ENCODE measurements at regions not wholly inside any gene's neighbourhood (a gene's known extent, or its start where the extent isn't known, plus 50 kb on each side); places are given as distances from the start of the nearest gene placed in this dataset.
A peak's percentile ranks its signal among the peaks of the same experiment; 100 is the strongest.
"Not testable (repeated sequence)": the region's sequence is repeated elsewhere in the genome, so short reads cannot be mapped to it uniquely, and the experiment has no call there.

DNA sequence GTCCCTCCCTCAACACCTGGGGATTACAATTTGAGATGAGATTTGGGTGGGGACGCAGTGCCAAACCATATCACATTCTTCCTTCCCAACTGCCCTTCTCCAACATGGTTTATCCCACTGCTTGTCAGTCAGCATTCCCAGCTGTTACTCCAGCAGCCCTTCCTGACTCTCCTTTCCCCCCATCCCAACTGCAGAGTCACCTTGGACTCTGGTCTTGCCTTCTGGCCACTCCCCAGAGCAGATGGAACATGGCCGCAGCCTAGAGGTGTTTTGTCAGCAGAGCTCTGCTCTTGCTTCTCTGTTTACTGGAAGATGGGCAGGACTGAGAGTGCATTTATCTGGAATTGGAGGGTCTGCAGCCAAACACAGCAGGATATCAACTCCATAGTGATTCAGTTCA is 51.2 kb upstream of the MEX3C start:
- DNase-seq (ENCODE audit: low read depth): no peak

DNA sequence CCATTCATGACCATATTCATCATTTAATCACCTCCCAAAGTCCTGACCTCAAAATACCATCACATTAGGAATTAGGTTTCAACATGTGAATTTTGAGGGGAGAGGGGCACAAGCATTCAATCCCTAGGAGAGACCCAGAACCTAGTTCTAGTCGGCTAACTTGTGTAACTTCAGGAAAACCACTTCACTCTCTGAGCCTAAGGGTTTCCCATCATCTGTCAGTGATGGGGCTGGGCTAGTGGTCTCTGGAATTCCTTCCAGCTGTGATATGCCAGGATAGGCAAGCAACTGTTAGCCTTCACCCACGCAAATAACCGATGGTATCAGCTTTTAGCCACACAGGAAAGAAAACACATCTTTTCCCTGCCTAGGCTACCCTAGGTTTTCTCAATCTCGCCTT is 52.5 kb upstream of the MEX3C start:
- DNase-seq (ENCODE audit: low read depth): no peak

DNA sequence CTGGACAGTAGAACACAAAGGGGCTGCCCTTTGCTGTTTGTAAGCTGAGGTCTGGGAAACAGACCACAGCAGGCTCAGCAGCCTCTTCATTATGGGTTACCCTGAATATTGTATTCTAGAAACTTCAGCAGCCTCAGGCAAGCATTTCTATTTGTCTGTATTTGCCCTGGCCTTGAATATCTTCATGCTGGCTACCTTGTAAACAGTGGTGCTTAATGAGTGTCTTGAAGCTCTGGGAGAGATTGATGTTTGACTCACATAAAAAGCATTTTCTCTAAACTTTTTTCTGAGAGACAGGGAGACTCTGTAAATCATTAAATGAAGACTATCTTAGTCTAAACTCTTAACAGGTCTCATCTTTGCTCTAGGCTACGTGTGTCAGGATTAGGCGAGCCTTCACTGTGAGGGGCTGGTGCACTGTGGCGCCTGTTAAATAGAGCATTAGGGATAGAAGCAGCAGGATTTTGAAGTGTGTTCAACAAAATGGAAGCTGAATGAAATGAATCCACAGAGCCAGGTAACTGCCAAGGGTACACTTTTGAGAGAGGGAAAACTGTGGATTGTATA is 53.1 kb upstream of the MEX3C start:
- no peak for DNase-seq (ENCODE audit: low read depth)

DNA sequence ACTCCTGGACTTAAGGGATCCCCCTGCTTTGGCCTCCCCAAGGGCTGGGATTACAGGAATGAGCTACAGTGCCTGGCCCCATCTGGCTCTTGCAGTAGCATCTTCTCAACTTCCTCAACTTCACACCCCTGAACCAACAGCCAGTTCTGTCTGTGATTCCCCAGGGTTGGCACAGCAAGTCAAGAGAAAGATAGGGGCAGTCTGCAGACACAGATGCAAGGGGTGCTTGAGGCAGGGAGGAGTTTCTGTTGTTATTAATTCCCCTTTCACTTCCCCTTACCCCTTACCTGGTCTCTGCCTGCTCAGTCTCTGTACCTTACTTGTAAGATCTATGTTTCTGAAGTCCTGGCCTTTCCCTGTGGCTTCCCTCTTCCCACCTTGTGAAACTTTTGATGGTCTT is 54.1 kb upstream of the MEX3C start:
- no peak for DNase-seq (ENCODE audit: low read depth)

DNA sequence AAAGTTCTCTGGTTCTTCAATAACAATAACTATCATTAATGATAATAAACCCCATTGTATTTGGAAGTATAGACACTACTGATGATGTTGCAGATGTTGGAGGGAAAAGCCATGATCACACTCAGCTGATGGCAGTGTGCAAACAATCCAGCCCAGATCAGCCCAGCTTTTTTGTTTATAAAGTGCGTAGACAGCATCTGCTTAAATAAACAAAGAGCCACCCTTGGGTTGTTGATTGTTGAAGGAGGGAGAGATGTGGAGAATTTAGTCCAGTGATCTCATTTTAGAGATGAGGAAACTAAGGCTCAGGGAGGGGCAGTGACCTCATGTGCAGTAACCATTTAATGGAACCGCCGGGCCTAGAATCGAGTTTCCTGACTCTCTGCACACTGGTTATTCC is 56.0 kb upstream of the MEX3C start:
- DNase-seq (ENCODE audit: low read depth): no peak

DNA sequence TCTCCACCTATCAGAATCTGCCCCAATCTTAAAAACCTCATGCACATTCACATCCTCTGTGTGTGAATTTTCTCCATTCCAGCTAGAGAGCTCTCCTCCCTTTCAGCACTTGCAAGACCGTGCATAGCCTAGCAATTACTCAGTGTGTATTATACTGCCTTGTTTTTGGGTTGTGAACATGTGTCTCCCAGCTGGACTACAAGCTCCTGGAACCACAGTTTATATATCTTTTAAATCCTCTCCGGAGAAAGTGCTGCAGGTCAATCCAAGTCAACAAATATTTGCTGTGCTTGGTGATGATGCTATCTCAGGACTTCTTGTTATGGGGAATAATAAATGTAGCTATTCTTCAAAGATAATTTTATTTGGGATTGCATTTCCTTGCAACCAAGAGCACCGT is 58.2 kb upstream of the MEX3C start:
- DNase-seq (ENCODE audit: low read depth): no peak

DNA sequence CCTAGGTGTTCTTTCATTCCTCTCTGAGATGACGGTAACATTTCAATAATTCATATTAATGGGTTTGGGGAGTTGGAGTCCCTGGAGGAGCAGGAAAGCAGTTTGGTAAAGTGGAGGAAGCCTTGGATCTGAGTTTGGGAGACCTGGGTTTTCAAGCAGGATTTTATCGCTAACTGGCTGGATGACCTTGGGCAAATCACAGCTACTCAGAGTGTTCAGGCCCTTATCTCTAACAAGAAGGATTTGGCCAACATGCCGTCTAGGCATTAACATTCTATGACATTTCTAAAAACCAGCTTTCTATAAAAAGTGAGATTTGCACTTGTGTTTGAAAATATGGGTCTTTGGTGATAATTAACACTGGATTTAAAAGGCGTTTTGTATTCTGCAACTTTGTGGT is 59.7 kb upstream of the MEX3C start:
- DNase-seq (ENCODE audit: low read depth): no peak

DNA sequence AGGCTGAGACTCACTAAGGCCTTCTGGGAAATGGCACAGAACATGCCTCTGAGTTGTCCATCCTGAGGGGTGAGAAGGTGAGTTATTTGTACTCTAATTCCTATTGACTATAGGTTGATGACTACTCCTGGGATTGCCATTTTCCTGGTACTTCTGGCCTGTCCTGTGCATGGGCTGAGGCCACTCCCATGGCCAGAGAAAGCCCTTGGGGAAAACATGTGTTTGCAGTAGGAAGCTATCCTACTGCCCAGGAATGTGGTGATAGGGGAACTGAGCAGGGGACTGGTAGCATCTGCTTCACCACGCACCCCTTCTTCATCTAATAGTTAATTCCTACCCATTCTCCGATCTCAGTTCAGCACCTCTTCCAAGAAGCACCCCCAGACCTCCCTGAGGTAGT is 62.6 kb upstream of the MEX3C start:
- DNase-seq (ENCODE audit: low read depth): no peak

DNA sequence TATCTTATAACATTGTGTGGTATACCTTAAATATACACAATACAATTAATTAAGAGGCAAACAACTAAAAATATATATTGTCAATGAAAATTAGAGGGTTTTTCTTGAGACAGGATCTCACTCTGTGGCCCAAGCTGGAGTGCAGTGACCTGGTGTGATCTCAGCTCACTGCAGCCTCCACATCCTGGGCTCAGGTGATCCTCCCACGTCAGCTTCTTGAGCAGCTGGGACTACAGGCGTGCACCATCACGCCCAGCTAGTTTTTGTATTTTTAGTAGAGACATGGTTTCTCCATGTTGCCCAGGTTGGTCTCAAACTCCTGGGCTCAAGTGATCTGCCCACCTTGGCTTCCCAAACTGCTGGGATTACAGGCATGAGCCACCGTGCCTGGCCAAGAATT is 68.6 kb upstream of the MEX3C start:
- not testable (repeated sequence) for DNase-seq (ENCODE audit: low read depth)

DNA sequence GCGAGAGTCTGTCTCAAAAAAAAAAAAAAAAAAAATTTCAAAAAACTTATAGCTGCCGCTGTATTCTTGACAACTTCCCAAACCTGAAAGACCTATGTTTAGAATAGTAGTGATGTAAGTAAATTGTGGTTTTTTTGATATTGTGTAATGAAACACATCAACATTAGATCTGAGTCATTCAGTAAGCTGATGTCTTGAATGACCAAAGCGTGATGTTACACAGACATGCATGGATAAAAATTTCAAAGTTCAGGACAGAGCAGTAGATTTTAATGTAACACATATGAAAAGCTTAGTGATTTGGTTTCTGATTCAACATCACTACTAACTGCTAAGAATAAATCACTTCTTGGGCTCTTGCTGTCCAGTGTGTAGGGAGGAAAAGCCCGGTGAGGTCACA is 69.3 kb upstream of the MEX3C start:
- DNase-seq (ENCODE audit: low read depth): no peak

DNA sequence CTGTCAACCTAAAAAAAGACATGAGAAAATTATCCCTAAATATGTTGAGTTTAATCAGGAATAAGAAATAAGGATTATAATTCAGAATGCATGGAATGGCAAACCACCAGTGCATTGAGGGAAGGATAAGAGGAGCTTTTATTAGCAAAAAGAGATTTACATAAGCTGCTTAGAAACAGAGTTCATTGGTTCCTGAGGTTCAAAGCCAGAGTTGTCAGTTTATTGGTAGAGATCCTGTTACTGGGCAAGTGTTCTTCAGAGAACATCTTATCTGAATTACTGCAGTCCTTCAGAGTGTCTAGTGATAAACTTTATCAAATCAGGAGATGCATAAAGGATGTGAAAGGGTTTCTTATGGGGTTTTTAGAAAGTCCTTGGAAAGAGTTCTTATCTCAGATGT is 76.0 kb upstream of the MEX3C start:
- no peak for DNase-seq (ENCODE audit: low read depth)

DNA sequence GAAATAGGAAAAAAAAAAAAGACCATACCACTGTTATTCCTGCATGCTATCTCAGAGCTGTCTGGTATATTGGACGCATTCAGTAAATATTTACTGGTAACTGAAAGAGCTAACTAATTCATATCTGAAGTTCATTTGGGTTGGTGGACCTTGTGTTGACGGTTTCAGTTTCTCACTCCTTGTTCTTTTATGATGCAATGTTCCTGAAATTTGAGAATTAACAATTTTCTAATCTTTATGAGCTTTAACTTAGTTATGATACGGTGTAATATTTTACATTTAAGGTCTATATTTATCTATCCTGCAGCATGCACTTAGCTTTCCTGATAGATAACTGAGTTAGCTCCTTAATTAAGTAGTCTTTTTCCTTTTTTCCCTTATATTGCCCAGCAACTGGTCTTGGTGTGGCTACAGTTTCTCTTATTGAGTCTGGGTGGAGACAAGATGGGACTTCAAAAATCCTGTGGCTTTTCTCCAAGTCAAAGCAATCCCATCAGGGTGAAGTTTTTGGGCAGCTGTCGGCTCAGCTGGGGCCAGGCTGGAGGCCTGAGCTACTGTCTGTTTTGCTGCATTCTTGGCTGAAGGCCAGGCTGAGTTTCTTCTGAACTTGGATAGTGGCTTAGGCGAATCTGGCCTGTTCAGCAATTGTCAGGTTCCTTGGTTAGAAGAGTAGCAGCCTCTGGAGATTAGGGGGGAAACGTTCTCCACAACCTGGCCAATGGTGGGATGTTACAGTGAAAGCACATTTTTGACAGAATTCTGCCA is 78.4 kb upstream of the MEX3C start:
- DNase-seq (ENCODE audit: low read depth): peak; percentile 22

DNA sequence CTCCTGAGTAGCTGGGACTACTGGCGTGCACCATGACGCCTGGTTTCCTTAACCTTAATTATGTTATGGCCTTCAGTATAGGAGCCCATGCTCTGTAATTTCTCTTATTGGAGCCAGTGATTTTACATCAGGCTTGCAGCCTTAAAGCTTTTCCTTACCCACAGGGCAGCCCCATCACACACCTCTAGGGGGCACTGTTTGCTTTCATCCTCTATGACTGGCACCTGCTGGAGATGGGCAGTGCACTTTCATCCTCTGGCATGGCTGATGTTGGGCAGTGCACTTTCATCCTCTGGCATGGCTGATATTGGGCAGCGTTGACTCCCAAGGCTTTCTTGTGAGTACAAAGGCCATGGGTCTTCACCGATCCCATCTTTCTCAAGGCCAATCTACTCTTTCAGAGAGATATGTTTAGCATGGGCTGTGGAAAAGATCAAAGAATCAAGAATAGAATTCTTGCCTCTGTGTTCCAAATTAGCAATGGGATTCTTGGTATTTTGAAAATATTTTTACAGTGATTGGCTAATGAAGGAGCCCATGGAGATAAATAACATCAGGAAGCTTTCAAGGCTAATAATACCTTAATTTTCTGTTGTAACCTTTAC is 80.7 kb upstream of the MEX3C start:
- no peak for DNase-seq (ENCODE audit: low read depth)

DNA sequence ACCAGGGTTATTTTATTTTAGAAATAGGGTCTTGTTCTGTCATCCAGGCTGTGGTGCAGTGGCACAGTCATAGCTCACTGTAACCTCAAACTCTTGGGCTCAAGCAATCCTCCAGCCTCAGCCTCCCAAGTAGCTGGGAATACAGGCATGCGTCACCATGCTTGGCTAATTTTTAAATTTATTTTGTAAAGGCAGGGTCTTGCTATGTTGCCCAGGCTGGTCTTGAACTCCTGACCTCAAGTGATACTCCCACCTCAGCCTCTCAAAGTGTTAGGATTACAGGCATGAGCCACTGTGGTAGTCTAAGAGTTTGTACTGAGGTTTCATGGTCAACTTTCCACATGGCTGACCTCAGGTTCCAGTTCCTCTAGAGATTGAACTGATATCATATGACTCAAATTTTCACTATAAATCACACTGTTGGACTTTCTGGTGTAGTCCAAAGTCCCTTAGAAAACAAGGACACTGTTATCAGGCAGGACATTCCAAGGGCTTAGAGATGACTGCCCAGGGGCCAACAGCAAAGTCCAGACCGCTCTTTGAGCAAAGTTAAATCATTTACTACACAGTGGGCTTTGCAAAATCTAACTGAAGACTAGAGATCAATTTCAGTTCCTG is 82.0 kb upstream of the MEX3C start:
- DNase-seq (ENCODE audit: low read depth): no peak

DNA sequence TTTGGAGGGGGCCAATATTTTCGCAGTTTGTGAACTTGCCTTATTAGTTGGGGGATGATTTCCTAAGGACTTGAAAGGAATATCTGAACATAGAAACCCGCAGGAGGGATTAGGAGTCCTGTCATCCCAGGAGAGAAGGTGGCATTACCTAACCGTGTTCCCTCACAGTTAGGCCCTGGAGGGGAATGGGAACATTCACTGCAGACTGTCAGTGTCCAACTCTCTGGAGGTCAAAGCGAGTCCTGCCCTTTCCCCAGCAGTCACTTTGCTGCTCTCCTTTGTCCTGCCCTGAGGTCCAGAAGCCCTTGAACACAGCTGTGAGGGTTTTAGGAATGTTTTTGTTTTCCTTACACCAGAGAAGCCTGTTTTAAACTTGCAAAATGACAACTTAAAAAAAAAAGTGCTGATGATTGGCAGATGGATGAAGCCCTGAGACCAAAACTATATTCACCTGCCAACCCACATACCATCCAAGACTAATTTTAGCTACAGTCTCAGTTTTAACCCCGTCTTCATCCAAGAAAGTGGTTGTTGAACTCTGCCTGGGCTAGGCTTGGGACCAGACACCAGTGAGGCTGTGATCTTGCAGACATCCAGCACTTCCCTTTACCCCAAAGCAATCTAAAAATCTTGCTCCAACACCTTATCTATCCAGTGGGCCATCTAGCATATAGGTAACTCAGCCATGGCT is 90.5 kb upstream of the MEX3C start:
- DNase-seq (ENCODE audit: low read depth): no peak

DNA sequence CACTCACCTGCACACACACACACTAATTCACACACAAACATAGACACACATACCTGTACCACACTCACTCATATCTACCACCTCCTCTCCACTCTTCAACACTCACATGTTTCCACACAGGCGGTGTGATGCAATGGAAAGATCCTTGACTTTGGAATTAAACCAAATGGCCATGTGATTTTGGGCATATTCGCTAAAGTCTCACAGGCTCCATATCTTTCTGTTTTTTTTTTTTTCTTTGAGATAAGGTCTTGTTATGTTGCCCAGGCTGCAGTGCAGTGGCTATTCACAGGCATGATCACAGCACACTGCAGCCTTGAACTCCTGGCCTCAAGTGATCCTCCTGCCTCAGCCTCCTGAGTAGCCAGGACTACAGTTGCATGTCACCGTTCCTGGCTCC is 91.1 kb upstream of the MEX3C start:
- no peak for DNase-seq (ENCODE audit: low read depth)

DNA sequence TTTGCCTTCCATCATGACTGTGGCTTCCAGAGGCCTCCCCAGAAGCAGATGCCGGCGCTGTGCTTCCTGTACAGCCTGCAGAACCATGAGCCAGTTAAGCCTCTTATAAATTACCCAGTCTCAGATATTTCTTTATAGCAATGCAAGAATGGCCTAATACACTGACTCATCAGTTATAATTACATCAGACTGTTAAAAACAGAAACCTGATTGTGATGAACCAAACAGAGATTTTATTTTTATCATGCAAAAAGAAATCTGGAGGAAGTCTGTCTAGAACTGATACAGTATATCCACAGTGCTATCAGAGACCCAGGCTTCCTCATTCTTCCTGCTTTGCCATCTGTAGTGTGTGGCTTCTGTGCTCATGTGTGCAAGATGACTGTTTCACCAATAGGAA is 93.4 kb upstream of the MEX3C start:
- no peak for DNase-seq (ENCODE audit: low read depth)

DNA sequence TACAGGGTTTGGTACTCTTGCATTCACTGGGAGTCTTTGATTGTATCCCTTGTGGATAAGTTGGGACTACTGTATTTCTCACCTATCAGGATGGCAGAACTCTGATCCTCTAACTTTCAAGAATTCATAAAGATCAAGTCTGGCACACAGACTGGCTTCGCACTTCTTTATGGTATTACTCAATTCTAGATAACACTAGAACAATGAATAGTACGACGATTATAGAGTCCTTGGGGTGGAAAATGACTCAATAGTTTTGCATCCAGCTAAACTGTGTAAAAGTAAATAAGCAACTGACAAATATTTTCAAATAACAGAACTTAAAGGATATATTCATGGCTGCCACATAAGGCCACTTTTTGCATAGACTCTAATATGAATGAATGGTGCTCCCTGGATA is 103.4 kb upstream of the MEX3C start:
- DNase-seq (ENCODE audit: low read depth): no peak

DNA sequence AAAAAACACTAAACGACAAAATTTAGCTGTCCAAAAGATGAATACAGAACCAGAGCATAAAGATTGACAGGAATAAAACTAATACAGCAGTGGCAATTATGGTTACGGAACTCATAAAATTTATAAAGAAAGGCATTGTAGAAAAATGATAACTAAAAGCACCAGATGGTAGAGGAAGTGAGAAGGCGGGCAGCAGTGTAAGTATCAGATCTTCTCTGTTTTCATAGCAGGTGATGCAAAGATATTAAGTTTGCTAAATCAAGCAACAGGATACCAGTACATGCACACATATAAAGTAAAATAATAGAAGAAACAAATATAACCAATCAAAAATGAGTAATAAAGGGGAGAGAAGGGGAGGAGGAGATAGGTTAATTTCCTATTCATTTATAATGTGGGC is 103.9 kb upstream of the MEX3C start:
- no peak for DNase-seq (ENCODE audit: low read depth)

DNA sequence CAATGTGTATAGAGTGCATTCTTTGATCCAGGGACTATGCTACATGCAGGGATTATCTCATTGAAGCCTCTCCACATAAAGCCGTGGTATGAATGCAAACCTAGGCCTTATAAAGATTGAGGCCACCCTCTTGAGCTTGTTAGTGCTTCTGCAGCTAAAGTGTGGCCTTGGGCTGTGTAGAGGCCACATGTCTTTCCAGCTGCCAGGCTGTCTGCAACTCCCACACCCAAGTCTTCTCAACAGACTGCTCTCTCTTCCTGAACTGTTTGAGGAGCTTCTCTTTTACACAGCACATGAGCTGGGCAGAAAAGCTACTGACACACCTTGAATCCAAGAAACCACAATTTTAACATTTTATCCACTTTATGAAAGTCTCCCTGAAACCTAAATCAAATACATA is 119.2 kb upstream of the MEX3C start:
- DNase-seq (ENCODE audit: low read depth): no peak

DNA sequence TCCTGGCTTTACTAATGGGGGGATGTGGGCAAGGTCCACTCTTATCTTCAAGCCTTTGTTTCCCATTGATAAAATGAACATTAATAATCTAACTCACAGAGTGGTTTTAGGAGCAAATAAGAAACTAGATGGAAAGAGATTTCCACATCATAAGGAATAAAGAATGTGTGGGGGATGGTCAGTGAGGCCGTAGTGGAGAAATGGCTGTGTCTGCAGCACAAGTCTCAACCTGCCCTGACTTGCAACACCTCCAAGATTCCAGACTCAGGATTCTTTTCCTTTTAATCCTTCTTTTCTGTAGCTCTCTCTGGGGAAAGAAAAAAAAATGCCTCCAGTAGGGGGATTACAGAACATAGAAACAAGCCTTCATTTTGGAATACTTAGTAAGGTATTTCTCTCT is 124.2 kb upstream of the MEX3C start:
- DNase-seq (ENCODE audit: low read depth): no peak

DNA sequence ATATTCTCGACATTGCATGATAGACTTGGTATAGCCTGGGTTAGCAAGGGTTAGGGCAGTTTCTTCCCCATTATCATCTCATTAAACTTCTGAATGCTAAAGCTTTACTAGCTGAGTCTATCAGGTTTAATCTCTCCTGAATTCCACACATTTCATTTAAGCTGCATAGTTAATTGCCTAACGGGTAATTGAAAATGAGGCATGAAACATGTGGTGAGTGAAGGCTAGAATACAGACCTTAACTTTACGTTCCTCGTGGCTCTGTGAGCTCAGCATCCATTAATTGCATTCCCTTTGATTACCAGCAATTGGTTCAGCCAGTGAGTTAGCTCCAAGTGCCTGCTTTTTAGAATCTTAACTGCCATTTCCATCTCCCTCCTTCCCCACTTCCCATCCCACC is 126.5 kb upstream of the MEX3C start:
- DNase-seq (ENCODE audit: low read depth): no peak

DNA sequence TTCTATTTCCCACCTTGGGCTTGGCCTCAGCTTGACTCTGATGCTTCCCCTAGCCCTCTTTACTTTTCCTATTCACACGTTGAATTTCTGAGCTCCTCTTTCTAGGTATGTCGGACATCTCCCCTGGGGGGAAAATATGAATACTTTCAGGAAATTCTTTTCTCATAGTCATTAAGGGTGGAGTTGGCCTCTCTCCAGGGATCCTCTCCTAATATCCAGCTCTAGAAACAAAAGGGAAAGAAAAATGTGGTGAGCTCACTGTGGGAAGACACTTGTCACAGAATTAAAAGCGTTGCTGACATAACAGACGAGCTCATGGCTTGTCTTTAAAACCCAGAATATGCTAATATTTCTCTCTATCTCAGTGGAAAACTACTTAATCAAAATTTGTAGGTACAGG is 132.7 kb upstream of the MEX3C start:
- no peak for DNase-seq (ENCODE audit: low read depth)

Data from forelimb muscle (tissue), 1 donor.